Activated CD4-positive, alpha-beta memory T cell treated with anti-CD3 and anti-CD28 coated beads for 36 hours (primary cell): ENCODE measurements at regions not wholly inside any gene's neighbourhood (a gene's known extent, or its start where the extent isn't known, plus 50 kb on each side); places are given as distances from the start of the nearest gene placed in this dataset.

ENCODE experiments used
- CTCF ChIA-PET: fragments of 350-600 bp; sonication (Branson Sonifier 250); formaldehyde crosslinking; loops from one replicate; lab custom pipeline; 2021; ENCODE audit warnings: antibody characterized with exemption, inconsistent platforms; lab: Charles Lee
- POLR2A ChIA-PET: fragments of 350-600 bp; sonication (Branson Sonifier 250); formaldehyde crosslinking; loops from one replicate; lab custom pipeline; 2021; ENCODE audit warnings: antibody characterized with exemption; lab: Charles Lee
- DNase-seq: peaks from one replicate; pipeline ENCODE4 v3.0.0-alpha.2; 2020
- H3K27ac Mint-ChIP-seq: one replicate; pipeline ENCODE4 v1.8.0; 2021; ENCODE audit warnings: mixed read lengths
- H3K27me3 Mint-ChIP-seq: one replicate; pipeline ENCODE4 v1.8.0; 2021; ENCODE audit warnings: mixed read lengths
- H3K36me3 Mint-ChIP-seq: one replicate; pipeline ENCODE4 v1.8.0; 2021; ENCODE audit warnings: mixed read lengths
- H3K4me1 Mint-ChIP-seq: one replicate; pipeline ENCODE4 v1.8.0; 2021; ENCODE audit warnings: low read depth, mixed read lengths
- H3K4me3 Mint-ChIP-seq: one replicate; pipeline ENCODE4 v1.8.0; 2021; ENCODE audit warnings: mild to moderate bottlenecking, mixed read lengths
- H3K9me3 Mint-ChIP-seq: one replicate; pipeline ENCODE4 v1.8.0; 2021; ENCODE audit warnings: mixed read lengths
- intact Hi-C: fragments of 100-400 bp; cut with micrococcal nuclease; formaldehyde crosslinking; loops from one replicate; pipeline ENCODE4 v1.15.1; 2023

- DNase-seq, result no peak
- no peaks in the 10 kb centered on the region for H3K36me3 Mint-ChIP-seq
- CTCF ChIA-PET, result no interaction called here
- H3K9me3 Mint-ChIP-seq, result no peaks in the 10 kb centered on the region
- no peaks in the 10 kb centered on the region for H3K27me3 Mint-ChIP-seq
- POLR2A ChIA-PET, result no interaction called here
- no peak overlapping the region for H3K27ac Mint-ChIP-seq
- no peak overlapping the region for H3K4me3 Mint-ChIP-seq
- intact Hi-C loops, result no loop called here
- no peaks in the 10 kb centered on the region for H3K4me1 Mint-ChIP-seq
These were observed 618.8 kb downstream of the METTL4 start for GRCh38 chr18:1952486-1952885.

GRCh38 chr18:1954583-1955312, 616.6 kb downstream of the METTL4 start:
- Mint-ChIP-seq H3K9me3 (no peaks in the 10 kb centered on the region), H3K4me1 (no peaks in the 10 kb centered on the region), H3K4me3 (no peak overlapping the region), H3K36me3 (no peaks in the 10 kb centered on the region), H3K27me3 (no peaks in the 10 kb centered on the region), H3K27ac (no peak overlapping the region)
- CTCF ChIA-PET, result no interaction called here
- intact Hi-C loops, result no loop called here
- no peak for DNase-seq
- POLR2A ChIA-PET, result interaction anchor here (1.2 kb wide), 1 partner anchor 14 kb away, joined by 4 read pairs; no protein-coding TSS in a partner anchor

DNA sequence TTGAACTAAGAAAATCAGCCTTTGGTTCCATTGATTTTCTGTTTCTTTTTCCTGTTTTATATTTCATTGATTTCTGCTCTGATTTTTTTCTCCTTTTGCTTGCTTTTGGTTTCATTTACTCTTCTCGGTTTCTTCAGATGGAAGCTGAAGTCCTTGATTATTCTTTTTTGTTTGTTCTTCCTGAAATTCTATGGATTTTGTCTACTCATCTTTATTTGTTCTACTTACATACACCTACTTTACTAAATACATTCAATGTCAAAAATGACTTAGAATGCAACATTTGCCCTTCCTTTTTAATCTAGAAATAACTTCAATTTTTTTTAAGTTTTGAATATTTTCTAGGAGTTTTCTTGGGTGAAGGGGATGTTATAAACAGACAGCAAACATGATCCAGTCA, 612.5 kb downstream of the METTL4 start:
- Mint-ChIP-seq H3K27me3 (no peaks in the 10 kb centered on the region), H3K27ac (no peak overlapping the region), H3K9me3 (no peaks in the 10 kb centered on the region), H3K36me3 (no peaks in the 10 kb centered on the region), H3K4me1 (no peaks in the 10 kb centered on the region), H3K4me3 (no peak overlapping the region)
- DNase-seq, result no peak
- ChIA-PET POLR2A (no interaction called here), CTCF (no interaction called here)
- intact Hi-C loops, result no loop called here

DNA sequence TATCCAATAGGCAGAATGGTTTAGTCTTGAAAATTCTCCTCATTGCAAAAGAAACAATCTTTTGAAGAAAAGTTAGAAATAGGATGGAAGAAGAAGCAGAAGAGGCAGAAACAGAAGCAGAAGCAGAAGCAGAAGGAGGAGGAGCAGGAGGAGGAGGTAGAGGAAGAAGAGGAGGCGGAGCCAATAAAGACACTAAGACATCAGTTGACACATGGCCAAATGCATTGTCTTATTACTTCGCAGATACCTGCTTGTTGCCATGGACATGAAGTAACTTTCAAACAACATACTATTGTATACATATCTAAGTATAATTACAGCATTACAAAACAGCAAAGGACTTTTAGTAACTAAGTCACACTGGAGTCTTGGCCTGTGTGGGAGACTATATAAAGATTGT, 606.3 kb downstream of the METTL4 start:
- Mint-ChIP-seq H3K27ac (no peak overlapping the region), H3K4me1 (no peaks in the 10 kb centered on the region), H3K4me3 (no peak overlapping the region), H3K36me3 (no peaks in the 10 kb centered on the region), H3K9me3 (no peaks in the 10 kb centered on the region), H3K27me3 (no peaks in the 10 kb centered on the region)
- POLR2A ChIA-PET, result no interaction called here
- CTCF ChIA-PET, result no interaction called here
- DNase-seq, result no peak
- intact Hi-C loops, result no loop called here

DNA sequence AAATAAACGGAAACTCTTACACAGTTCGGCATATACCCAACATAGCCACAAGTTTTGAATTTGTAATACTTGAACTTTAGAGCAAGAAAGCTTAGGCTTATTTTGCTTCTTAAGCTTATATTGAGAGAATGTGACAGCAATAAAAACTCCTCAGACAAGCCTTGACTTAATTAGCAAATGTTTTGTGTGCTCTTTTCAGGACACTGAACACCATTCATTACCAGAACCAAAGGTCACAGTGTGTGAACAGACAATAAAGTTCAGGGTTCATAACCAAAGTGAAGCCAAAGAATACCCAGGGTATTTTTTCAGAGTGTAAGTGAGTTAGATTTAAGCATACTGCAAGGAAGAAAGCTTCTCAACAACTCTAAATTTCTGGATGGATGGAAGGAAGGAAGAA, 605.8 kb downstream of the METTL4 start:
- POLR2A ChIA-PET, result no interaction called here
- no peaks in the 10 kb centered on the region for H3K9me3 Mint-ChIP-seq
- H3K4me3 Mint-ChIP-seq, result no peak overlapping the region
- no peak for DNase-seq
- no peaks in the 10 kb centered on the region for H3K27me3 Mint-ChIP-seq
- H3K27ac Mint-ChIP-seq, result no peak overlapping the region
- intact Hi-C loops, result no loop called here
- H3K36me3 Mint-ChIP-seq, result no peaks in the 10 kb centered on the region
- CTCF ChIA-PET, result no interaction called here
- H3K4me1 Mint-ChIP-seq, result no peaks in the 10 kb centered on the region

DNA sequence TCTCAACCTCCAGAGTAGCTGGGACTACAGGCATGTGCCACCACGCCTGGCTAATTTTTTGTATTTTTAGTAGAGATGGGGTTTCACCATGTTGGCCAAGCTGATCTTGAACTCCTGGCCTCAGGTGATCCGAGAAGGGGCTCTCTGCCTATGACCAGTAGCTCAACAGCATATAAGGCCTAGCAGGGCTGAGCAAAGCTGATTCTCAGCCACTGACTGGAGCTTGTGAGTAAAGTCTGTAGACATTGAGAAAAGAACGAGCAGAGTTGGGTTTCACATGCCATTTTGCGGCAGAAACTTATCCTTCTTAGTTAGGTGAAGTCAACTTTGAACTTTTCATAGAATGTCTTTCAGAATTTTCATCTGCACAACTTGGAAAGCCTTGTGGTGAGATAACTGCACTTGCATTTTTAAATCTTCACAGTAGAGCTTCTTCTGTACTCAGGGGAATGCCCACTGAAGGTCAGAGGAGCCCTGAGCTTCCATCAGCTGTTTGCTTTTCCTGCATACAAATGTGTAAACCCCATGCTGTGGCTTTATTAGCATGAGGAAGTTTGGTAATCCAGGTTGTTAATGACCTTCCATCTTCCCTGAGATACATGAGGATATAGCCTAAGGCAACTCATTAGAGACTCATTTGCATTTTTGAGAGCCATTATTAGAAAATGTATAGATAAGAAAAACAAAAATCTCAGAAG, 602.4 kb downstream of the METTL4 start:
- POLR2A ChIA-PET, result interaction anchor here (1.0 kb wide), 1 partner anchor 15 kb away, joined by 4 read pairs; no protein-coding TSS in a partner anchor
- Mint-ChIP-seq H3K4me1 (no peaks in the 10 kb centered on the region), H3K27me3 (no peaks in the 10 kb centered on the region), H3K27ac (no peak overlapping the region), H3K9me3 (no peaks in the 10 kb centered on the region), H3K36me3 (no peaks in the 10 kb centered on the region), H3K4me3 (no peak overlapping the region)
- CTCF ChIA-PET, result no interaction called here
- no peak for DNase-seq
- intact Hi-C loops, result no loop called here

DNA sequence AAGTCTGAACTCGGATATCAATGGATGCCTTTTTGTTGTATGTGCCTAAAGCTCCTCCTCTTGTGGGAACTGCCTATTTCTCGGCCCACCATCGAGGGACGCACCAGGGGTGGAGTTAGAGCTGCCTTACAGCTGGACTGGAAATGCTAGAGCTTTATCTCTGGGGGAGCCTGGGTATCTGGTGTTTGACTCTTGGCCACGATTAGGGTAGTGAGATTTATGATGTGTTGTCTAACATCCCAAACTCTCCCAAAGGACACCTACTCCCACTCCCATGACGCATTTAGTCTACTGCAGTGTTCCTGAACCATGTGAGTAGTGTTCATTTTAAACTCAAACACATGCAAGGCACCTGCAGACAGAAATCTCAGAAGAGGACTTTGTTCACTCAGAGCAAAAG, 594.8 kb downstream of the METTL4 start:
- CTCF ChIA-PET, result no interaction called here
- Mint-ChIP-seq H3K4me1 (no peaks in the 10 kb centered on the region), H3K27ac (no peak overlapping the region), H3K4me3 (no peak overlapping the region), H3K9me3 (peaks cover 3% of the 10 kb centered on the region), H3K36me3 (no peaks in the 10 kb centered on the region), H3K27me3 (no peaks in the 10 kb centered on the region)
- POLR2A ChIA-PET, result no interaction called here
- intact Hi-C loops, result no loop called here
- DNase-seq, result no peak

DNA sequence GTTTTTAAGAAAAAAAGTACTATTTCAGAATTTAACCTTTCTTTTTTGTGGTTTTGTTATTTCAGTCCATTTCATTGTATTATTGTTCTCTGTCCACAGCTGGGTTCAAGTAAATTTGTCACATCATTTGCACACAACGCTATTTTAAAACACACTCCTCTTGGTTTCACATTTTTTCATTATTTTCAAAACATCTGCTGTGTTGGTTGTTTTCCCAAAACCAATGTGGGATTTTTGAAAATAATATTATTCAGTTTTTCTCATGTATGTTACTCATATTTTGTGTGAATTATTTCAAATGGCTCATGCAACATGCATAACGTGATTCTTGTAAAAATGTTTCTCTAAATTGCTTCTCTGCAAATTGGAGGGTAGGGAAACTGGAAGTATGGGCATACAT, 589.2 kb downstream of the METTL4 start:
- CTCF ChIA-PET, result no interaction called here
- Mint-ChIP-seq H3K4me3 (no peak overlapping the region), H3K27me3 (no peaks in the 10 kb centered on the region), H3K36me3 (no peaks in the 10 kb centered on the region), H3K9me3 (peaks cover 3% of the 10 kb centered on the region), H3K4me1 (no peaks in the 10 kb centered on the region), H3K27ac (no peak overlapping the region)
- intact Hi-C loops, result no loop called here
- POLR2A ChIA-PET, result no interaction called here
- no peak for DNase-seq

DNA sequence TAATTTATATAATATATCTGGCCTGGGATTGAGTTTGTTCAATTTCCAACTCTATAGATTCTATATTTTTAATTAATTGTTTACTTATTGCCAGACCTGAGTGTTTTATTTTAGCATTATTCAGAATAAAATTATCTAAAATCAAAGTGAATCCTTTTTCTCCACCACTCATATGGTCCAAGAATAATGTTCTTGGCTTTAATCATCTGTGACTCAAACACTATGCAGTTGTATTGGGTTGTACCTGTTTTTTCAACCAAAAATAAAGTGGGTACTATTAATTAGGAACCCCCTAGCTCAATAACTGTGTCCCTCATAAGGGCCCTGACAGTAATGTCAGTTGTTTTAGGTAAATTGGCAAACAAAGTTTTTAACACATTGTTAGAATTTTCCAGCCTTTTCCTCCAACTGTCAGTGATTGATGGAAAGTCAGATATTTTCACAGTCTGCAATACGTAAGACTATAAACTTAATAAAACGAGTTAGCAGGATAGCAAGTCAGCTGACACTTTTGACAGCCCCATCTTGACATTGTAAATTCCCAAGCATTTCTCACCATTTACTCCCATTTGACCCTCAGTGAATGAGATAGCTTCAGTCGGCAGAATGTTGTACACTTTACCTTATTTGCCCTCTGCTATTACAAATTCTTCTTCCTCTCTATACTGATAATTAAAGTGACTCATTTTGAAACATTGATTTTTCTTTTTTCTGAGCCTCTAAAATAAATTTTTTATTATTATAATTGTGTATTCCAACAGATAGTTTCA, 587.4 kb downstream of the METTL4 start:
- H3K36me3 Mint-ChIP-seq, result no peaks in the 10 kb centered on the region
- CTCF ChIA-PET, result no interaction called here
- intact Hi-C loops, result no loop called here
- H3K27me3 Mint-ChIP-seq, result no peaks in the 10 kb centered on the region
- H3K4me1 Mint-ChIP-seq, result no peaks in the 10 kb centered on the region
- POLR2A ChIA-PET, result no interaction called here
- H3K4me3 Mint-ChIP-seq, result no peak overlapping the region
- H3K9me3 Mint-ChIP-seq, result peaks cover 3% of the 10 kb centered on the region
- H3K27ac Mint-ChIP-seq, result no peak overlapping the region
- no peak for DNase-seq

- ChIA-PET POLR2A (no interaction called here), CTCF (no interaction called here)
- no peak overlapping the region for H3K27ac Mint-ChIP-seq
These were observed 577.4 kb downstream of the METTL4 start for GRCh38 chr18:1993866-1994265.

DNA sequence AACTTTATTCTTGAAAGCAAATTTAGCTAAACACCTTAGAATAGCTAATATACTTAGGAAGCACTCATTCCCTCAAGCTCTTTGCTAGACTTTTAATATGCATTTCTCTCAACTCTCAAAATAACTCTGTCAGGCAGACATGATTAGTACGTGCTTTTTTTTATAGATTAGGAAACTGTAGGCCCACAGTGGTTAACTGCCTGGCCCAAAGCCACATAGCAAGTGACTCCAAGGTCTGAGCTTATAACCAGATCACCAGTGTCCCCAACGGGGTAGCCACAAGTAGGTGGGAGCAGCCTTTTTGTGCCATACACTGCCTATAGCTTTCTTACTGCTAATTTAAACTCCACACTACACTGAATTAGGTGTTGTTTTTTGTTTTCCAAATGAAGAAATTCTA, 576.8 kb downstream of the METTL4 start:
- no peak overlapping the region for H3K4me3 Mint-ChIP-seq
- no peaks in the 10 kb centered on the region for H3K4me1 Mint-ChIP-seq
- DNase-seq, result no peak
- CTCF ChIA-PET, result no interaction called here
- H3K27ac Mint-ChIP-seq, result no peak overlapping the region
- intact Hi-C loops, result no loop called here
- no peaks in the 10 kb centered on the region for H3K9me3 Mint-ChIP-seq
- peaks cover 1% of the 10 kb centered on the region for H3K27me3 Mint-ChIP-seq
- POLR2A ChIA-PET, result no interaction called here
- no peaks in the 10 kb centered on the region for H3K36me3 Mint-ChIP-seq

More at GRCh38 chr18:1993866-1994265, 577.4 kb downstream of the METTL4 start:
- no peaks in the 10 kb centered on the region for H3K9me3 Mint-ChIP-seq
- no peaks in the 10 kb centered on the region for H3K36me3 Mint-ChIP-seq
- DNase-seq, result no peak
- H3K4me1 Mint-ChIP-seq, result no peaks in the 10 kb centered on the region
- intact Hi-C loops, result no loop called here
- peaks cover 1% of the 10 kb centered on the region for H3K27me3 Mint-ChIP-seq
- H3K4me3 Mint-ChIP-seq, result no peak overlapping the region

GRCh38 chr18:1995041-1995612, 576.2 kb downstream of the METTL4 start:
- intact Hi-C loops, result no loop called here
- ChIA-PET CTCF (no interaction called here), POLR2A (no interaction called here)
- H3K27me3 Mint-ChIP-seq, result peaks cover 1% of the 10 kb centered on the region
- no peaks in the 10 kb centered on the region for H3K4me1 Mint-ChIP-seq
- no peaks in the 10 kb centered on the region for H3K36me3 Mint-ChIP-seq
- no peaks in the 10 kb centered on the region for H3K9me3 Mint-ChIP-seq
- no peak overlapping the region for H3K27ac Mint-ChIP-seq
- no peak for DNase-seq
- H3K4me3 Mint-ChIP-seq, result no peak overlapping the region
